ENCODE measurements at regions not wholly inside any gene's neighbourhood (a gene's known extent, or its start where the extent isn't known, plus 50 kb on each side); places are given as distances from the start of the nearest gene placed in this dataset.
"Not testable (repeated sequence)": the region's sequence is repeated elsewhere in the genome, so short reads cannot be mapped to it uniquely, and the experiment has no call there.

DNA sequence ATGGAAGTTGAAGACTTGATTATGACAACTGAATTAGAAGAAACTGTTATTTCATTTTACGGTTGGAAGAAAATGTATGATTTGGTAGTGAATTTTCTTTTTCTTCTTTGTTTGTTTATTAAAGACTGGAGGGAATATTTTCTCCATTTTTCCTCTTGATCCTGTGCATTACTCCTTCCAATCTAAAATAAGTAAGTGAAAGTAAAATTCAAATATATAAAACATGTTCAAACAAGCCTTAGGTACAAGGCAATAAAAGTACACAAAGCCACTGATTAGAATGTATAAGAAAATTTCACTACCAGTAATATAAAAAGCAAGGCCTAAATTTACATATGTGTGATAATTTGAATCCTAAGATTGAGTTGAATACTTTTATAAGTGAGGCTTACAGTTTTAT is 181.2 kb upstream of the MME start:
- no peak for DNase-seq

DNA sequence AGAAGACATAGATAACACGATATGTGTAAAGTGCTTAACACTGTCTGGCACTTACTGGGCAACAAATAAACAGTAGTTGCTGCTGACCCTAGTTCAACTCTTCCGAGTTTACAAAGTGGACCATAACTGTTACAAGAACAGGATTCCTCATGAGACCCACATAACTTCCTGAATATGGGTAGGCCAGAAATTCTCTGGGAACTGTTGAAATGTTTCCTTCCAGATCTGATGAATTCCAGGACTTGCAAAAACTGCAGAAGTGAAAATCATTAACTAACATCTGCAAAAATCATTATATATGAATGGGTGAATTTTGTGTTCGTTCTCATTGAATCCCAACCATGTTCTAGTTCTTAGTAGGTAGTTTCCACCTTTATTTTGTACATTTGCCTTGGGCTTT is 181.7 kb upstream of the MME start:
- DNase-seq: no peak

DNA sequence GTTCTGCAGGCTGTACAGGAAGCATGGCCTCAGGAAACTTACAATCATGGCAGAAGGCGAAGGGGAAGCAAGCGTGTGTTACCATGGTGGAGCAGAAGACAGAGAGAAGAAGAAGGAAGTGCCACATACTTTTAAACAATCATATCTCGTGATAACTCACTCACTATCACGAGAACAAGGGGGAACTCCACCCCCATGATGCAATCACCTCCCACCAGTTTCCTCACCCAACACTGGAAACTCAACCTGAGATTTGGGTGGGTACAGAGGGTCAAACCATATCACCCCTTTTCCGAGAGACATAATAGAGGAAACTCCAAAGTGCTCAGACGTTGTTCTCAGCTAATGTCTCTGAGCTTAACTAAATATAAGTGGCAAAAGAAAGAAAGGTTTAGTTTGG is 186.3 kb upstream of the MME start:
- DNase-seq: no peak

DNA sequence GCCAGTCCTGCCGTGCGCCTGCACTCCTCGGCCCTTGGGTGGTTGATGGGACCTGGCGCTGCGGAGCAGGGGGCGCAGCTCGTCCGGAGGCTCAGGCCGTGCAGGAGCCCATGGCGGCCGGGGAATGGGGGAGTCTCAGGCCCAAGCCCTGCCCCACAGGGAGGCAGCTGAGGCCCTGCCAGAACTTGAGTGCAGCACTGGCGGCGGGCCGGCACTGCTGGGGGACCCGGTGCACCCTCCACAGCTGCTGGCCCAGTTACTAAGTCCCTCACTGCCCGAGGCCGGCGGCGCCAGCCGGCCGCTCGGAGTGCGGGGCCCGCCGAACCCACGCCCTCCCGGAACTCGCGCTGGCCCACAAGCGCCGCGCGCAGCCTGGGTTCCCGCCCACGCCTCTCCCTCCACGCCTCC is 190.9 kb upstream of the MME start:
- DNase-seq: no peak

DNA sequence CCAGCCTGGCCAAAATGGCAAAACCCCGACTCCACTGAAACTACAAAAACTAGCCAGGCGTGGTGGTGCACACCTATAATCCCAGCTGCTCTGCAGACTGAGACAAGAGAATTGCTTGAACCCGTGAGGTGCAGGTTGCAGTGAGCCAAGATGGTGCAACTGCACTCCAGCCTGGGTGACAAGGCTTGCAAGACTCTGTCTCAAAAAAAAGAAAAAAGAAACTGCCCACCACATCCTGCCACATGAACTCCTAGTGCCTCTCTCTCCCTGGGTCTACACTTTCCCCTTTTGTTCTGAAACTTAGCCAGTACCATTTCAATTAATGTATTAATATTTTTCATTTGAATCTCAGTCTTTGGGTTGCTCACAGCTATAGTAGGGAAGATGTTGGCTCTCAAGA is 192.2 kb upstream of the MME start:
- no peak for DNase-seq

DNA sequence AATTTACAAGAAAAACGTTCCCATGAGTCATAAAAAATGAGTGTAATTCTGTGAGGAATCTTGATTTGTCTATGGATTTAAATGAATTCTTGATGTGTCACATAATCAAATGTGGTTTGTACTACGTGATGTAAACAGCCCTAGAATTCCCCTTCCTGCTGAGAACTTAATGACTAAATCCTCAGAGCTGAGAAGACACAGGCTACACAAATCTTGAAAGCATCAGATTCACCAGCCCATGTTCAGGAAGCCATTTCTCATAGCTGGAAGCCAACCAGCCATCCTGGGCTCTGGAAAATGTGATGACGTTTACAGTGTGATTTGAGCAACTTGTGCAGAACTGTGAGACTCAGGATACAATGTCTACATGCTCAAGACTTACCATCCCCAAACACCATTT is 193.7 kb upstream of the MME start:
- DNase-seq: no peak

DNA sequence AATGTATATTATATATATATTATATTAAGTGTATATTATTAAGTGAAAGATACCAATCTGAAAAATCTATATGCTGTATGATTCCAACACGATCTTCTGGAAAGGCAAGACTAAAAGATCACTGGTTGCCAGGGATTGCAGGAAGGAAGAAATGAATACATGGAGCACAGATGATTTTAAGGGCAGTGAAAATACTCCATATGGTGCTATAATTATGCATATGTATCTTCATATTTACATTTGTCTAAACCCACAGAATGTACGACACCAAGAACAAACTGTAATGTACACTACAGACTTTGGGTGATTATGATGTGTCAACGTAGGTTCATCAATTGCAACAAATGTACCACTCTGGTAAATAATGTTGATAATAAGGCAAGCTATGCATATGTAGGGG is 194.7 kb upstream of the MME start:
- no peak for DNase-seq

DNA sequence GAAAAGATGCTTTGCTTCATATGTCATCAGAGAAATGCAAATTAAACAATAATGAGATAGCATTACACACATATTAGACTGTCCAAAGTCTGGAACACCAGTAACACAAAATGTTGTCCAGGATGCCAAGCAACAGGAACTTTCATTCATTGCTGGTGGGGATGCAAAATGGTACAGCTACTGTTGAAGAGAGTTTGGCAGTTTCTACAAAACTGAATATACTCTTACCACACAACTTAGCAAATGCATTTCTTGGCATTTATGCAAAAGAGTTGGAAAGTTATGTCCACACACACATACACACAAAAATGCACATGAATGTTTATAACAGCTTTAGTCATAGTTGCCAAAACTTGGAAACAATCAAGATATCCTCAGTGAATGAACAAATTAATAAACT is 195.2 kb upstream of the MME start:
- no peak for DNase-seq

DNA sequence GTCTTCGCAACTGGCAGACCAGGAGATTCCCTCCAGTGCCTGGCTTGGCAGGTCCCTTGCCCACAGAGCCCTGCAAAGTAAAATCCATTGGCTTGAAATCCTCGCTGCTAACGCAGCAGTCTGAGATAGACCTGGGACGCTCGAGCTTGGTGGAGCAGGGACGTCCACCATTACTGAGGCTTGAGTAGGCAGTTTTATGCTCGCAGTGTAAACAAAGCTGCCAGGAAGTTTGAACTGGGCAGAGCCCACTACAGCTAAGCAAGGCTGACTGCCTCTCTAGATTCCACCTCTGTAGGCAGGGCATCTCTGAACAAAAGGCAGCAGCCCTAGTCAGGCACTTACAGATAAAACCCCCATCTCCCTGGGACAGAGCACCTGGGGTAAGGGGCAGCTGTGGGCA is 205.0 kb upstream of the MME start:
- DNase-seq: no peak

DNA sequence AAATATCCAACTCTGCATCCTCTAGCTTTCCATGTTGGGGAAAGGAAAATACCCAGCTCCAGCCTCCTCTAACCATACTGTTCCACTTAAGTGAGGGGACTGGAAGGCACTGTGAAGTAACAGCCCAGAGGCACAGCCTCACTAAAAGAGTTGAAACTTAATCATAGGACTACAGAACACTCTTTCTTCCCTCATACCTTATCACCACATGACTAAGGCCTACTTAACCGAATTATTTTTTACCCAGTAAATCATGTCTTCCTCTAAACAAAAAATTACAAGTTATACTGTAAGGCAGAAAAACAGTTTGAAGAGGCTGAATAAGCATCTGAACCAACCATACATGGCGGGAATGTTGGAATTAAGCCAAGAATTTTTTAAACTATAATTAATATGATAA is 207.4 kb upstream of the MME start:
- DNase-seq: no peak

DNA sequence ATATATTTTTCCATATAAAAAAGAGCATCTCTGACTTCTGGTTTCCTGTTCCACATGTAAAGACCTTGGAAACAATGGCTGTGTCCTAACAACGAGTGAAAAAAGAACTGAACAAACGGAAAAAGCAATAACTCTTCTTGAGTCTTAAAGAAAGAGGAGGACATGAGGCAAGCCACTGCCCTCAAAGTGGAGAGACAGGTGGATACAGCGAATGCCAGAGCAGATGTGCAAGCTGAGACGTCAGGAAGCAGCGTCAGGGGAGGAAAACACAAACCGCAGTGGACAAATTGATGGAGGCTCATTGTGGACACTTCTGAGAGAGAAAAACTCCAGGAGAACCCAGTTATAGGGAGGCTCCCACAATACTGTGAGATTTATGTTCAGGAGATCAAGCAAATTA is 208.0 kb upstream of the MME start:
- DNase-seq: no peak

DNA sequence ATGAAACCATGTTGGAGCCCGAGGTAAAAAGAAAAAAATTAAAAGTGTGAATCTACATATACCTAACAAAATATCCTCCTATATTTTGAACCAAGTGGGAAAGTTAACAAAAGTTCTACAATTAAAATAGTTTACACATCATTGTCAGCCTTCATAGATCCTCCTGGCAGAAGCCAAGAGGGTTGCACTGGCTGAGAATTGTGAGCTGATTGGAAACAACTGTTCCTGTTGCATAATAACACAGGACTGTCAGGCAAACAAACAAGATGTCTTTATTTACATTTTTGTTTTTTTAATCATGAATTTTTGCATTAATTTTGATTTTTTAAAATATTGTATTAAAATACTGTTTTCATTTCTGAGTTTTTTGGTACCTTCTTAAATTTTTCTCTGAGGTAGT is 215.2 kb upstream of the MME start:
- DNase-seq: no peak

DNA sequence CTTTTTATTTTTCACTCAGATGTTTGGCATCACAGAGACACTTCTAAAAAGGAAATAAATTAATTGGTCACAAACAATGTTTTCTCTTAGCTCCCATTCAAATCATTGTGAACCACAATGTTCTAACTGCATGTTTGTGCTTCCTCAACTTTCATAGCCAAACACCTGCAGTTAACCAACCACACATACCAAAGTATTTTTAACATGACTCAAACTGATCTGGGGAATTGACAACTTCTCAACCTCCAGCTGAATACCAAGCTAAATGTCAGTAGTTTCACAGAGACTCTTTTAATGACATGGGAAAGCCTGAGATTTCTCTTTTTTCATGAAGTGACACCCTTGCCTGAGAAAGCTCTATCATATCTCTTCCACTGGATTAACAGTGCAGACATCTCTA is 217.9 kb upstream of the MME start:
- no peak for DNase-seq

DNA sequence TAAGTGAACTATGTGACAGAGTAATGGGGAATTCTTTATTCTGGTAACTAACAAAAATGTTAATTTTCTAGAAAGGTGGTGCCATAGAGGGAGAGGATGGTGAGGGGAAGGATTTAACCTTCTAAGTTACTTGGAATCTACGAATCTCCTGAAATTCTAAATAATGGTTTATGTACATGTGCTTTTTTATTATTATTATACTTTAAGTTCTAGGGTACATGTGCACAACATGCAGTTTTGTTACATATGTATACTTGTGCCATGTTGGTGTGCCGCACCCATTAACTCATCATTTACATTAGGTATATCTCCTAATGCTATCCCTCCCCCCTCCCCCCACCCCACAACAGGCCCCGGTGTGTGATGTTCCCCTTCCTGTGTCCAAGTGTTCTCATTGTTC is 227.1 kb upstream of the MME start:
- not testable (repeated sequence) for DNase-seq

DNA sequence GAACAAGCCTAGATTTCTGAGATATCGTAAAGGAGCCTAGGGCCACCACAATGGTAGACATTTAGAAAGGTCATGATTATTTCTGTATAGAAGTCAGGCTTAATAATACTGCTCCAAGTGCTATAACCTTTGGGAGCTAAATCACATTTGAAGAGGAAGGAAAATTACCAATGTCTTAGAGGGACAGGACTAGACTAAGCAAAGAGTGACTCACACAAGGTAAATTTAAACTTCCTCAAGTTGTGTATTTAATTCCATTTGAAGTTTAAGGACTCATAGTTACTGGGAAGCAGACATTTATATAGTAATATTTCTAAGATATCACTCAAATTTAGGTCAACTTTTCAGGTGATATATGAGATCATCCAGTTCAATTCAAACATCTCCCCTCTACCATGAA is 227.6 kb upstream of the MME start:
- no peak for DNase-seq

DNA sequence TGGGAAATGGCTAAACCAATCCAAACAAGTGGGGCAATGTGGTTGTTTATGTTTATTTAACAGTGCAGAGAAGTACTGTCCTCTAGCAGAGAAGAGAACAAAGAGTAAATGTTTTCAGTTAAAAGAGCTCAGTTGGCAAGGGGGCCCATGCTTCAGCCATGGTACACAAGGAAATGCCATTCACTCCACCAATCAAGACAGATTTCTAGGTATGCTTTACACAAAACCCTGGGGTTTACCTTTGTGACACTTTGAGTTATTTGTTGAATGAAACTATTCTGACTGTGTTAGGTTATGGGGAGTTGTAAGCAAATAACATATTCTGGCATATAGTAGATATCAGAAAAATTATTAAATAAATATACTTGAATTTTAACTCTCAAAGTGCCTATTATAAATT is 228.5 kb upstream of the MME start:
- DNase-seq: no peak

DNA sequence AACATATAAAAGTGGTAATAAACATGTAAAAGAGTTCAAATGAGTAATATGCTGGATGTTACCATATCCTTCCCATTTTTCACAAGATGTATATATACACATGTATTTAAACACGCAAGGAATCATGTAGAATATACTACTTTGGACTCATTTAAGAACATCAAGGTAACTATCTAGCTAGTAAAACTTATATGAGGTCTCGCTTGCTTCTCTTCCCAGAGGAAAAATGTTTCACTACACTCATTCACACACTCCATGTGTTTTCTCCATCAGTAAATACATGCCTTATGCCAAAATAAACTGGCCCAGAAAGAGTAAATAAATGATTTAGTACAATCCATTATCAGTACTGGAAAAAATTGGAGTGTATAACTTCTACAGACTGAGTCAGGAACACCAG is 229.2 kb upstream of the MME start:
- DNase-seq: no peak

DNA sequence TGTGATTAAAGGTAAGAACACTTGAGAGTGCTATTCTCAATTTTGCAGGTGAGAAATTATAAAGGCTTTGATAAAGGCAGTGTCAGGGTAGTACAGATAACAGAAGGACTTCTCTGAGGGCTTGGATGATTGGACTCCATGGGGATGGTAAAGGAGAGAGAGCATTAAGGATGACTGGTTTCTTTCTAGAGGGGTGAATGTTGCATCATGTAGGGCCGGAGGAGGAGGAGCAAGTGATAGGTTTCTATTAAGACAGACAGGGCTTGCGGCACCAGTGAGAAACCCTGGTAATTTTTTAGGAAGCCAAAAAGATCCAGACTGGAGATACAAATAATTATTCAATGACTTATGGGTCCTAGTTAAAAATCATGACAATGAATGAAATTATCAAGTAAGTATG is 230.7 kb upstream of the MME start:
- DNase-seq: no peak

DNA sequence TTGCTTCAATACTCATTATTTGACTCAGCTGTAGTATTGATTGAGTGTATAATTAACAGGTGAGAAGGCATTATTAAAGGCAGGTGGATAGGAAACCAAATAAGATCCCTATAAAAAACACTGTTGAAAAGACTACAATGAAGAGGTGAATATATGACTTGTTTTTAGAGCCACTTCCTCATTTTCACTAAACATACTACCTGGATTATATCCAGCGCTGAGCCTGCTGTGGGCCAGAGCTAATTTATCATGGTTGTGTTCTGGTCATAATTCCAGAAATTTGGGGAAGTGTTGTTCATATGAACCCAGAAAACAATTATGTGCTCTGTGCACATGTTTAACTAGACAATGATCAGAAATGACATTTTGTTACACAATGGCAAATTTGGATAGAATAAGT is 235.3 kb upstream of the MME start:
- DNase-seq: no peak

DNA sequence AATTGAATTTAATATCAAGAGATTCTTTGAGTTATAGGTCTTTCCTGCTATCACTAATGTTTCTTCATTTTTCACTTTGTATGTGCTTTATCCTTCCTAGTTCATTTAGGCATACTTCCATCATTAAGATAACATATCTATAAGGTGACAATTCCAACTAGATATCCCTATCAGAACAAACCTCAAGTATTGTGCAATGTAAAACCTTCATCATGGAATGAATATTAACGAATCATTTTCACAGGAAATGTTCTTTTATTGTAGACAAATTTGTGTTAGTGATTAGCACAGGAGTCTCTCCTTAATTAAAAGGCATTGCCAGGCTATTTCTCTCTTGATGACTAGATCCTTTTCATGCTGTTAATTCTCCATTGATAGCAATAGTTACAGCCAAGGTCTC is 236.5 kb upstream of the MME start:
- no peak for DNase-seq

DNA sequence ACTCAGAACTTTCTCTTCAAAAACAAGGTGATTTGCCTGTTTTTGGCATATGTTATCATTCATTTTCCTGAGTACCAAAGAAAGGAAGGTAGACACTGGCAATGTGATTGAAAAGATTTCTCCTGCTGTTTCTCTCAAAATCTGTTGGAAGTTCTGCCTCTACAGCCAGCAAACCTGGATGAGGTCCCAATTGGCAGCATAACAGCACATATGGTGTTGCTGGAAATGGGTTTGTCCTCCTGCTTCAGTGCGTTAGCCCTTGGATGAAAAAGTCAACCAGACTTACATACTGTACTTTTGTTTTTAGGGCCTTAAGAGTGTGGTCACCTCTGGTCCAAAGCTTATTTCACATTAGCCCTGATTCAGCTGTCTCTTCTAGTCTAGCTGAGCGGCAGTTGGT is 237.6 kb upstream of the MME start:
- DNase-seq: no peak

DNA sequence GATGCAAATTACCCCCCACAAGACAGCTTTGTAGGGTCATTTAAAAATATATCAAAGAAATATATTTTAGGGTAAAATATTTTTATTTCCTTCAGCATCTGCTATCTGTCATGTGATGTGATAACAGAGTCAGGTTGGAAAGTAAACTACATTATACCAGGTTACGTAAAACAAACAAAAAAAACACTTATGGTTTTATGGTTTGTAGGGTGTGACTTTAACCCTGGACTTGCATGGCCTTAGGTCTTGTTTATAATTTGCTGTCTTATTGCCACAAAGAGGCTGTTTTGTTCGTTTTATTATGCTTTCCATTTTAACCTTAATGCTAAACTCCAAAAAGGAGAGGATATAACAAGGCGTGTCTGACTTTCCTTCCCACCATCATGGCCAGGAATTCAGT is 244.5 kb upstream of the MME start:
- DNase-seq: no peak

DNA sequence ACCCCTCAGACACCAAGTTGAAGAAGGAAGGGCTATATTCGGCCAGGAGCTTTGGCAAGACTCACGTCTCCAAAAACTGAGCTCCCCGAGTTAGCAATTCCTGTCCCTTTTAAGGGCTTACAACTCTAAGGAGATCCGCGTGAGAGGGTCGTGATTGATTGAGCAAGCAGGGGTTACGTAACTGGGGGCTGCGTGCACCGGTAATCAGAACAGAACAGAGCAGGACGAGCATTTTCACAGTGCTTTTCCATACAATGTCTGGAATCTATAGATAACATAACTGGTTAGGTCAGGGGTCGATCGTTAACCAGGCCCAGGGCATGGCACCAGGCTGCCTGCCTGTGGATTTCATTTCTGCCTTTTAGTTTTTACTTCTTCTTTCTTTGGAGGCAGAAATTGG is 245.3 kb upstream of the MME start:
- not testable (repeated sequence) for DNase-seq

DNA sequence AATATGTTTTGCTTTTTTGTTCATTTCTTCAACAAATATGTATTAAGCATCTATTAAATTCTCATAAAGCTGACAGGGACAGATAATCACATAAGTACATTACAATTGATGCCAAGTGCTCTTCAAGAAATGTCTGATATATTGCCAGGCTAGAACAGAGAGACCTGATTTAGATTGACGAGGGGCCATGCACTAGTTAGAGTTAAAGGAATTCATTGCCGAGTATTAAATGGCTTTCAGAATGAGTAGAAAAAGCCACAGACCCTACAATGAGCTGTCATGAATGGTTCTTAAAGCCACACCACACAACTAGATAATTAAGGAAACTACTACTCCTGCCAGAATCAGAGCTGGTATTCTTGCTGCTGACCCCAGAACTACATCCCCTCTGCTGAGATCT is 250.2 kb upstream of the MME start:
- DNase-seq: no peak

DNA sequence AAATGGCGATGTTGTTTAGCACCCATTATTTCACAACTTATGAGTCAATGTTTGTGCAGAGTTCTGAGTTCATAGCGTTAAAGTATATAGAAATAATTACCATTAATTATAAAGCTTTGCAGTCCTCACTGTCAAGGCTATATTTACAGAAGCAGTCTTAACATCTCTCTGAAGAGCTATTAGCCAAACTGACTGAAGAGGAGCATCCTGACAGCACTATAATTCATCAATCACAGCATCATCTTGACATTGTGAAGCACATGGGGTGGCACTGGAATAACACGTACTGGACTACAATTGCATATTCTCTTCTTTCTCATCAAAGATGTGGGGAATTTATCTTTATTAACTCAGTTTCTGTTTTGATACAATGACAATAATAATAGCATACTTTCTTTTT is 260.6 kb upstream of the MME start:
- no peak for DNase-seq

DNA sequence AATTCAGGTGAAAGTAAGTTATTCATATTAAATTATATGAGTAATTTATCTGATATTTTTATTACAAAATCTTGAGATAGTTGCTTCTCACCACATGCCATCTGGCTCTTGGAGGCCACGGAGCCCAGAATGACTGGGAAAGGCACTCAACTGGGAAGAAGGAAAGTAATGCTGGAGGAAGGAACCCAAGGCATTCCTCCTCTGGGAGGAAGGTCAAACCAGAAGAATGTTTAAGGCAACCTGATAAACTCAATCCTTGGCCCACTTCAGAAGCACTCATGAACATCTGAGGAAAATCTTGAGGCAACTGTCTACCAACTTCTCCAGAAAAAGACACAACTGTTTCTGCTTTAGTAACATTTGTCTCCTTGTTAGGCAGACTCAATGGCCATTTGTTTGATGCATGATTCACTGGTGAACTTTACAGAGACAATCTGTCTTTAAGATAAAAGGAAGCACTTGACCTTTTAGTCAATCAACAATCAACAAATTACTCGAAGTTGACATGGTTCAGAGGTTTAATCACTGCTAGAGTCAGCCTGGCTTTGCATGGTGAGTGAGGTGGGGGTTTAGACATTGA is 261.4 kb upstream of the MME start:
- no peak for DNase-seq

Data from inflammatory macrophage treated with lipopolysaccharide for 4 hours (primary cell).